Activated CD8-positive, alpha-beta memory T cell treated with anti-CD3 and anti-CD28 coated beads, Interleukin-2, amount 50 U/mL, for 4 hours (primary cell): ENCODE measurements at regions not wholly inside any gene's neighbourhood (a gene's known extent, or its start where the extent isn't known, plus 50 kb on each side); places are given as distances from the start of the nearest gene placed in this dataset.

Experiments used
- DNase-seq: peaks from one replicate; pipeline ENCODE4 v3.0.0-alpha.2; 2020

DNA sequence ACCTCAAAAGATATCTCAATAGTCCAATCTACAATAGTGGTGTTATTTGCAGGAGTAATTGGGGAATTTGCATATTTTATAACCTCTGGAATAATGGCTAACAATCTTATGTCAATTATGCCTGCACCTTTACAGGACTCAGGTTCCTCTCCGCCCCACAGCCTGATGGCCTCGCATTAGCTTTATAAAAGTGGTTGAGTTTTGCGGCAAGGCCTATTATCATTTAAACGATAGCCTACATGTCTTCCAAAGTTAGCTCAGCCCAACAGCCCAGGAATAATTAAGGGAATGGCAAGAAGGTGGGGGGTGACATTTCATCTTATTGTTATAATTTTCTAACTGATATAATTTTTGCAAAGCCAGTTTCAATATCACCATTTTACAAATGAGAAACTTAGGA is 97.3 kb downstream of the RTP4 start:
- DNase-seq = no peak

DNA sequence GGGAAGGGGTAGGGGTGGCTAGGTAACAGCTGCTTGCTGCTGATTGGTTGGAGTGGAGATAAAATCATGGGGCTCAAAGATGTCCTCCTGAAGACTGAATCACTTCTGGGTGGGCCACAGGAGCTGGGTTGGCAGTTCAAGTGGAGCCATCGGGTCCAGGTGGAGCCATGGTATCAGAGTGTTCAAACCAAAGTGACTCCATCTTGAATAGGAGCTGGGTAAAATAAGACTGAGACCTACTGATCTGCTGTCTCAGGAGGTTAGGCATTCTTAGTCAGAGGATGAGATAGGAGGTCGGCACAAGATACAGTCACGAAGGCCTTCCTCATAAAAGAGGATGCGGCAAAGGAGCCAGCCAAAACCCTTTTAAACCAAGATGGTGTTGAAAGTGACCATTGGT is 96.5 kb downstream of the RTP4 start:
- DNase-seq = no peak

DNA sequence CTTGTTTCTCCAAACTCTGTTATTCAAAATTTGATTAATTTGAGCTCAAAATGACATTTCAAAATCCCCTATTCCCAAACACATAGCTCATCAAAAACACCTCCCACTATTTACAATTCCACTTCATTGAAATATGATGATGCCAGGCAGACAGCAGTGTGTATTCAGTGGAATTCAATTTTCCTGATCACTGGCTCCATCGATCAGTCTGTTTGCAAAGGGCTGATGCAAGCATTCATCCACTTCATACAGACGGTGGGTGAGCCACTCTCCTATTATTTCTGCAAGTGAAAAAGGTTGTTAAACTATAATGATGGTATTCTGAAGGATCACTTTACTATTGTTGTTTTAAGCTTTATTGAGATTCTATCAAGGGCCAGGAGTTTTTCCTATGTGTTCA is 90.7 kb downstream of the RTP4 start:
- DNase-seq = no peak

DNA sequence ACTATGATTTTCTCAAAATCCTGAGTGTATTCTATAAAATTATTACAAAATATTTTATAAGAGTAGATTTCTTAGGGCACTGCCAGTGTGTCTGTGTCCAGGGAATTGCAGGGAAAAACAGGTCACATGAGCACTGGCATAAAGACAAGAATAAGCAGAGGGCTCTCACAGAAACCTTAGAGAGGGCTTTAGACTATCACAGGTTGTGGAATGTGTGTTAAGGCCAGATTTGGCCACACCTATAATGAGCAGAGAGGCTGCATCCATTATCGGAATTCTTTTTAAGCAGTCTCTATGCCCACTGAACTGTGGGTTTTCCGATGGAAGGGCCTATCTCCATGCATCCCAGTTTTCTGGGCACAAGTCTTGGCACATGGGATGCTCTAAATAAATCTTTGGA is 90.2 kb downstream of the RTP4 start:
- DNase-seq = no peak

DNA sequence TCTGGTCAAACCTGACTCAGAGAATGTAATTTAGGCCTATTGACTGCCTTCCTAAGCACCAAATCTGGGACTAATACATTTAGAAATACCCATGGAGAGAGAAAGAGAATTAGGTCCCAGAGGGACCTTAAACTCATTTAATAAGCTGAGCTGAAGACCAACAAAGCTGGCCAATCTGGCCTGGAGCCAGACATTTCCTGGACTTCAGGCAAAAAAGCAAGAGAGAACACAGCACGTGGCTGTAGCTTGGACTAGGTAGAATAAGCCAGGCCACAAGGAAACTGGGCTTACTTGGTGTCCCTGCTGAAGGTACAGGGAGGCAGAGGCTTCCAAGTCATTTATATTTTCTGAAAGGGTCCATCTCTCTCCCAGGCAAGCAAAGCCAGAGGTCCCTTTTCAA is 88.1 kb downstream of the RTP4 start:
- no peak for DNase-seq

DNA sequence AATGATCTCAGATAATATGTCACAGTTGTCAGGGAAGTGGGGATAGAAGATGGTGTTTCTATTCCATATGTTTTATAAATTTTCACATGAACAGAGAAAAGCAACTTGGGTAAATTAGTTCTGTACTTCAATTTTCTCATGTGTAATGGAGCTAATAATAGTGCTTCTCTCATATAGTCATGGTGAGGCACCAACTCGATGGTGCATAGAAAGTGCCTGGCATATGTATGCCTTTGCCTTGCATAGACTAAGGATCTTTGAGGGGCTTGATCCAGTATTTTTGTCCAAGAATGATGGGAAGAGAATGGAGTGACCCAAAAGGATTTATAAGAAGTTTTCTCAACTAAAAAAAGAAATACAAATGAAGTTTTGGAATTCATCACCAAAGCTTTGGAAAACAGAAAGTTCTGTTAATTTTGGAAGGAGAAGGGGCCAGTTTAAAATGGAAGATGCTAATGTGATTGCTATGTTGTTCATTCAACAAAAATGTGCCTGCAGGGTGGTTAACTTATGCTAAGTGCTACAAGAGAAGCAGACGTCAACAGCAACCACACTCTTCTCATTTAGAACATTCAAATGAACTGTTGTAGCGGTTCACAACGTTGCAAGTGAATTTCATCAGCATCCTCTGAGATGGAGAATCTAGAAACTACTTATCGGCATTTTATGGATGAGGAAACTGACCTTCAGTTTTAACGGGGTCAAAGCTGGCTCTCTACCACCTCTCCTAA is 86.1 kb downstream of the RTP4 start:
- no peak for DNase-seq

DNA sequence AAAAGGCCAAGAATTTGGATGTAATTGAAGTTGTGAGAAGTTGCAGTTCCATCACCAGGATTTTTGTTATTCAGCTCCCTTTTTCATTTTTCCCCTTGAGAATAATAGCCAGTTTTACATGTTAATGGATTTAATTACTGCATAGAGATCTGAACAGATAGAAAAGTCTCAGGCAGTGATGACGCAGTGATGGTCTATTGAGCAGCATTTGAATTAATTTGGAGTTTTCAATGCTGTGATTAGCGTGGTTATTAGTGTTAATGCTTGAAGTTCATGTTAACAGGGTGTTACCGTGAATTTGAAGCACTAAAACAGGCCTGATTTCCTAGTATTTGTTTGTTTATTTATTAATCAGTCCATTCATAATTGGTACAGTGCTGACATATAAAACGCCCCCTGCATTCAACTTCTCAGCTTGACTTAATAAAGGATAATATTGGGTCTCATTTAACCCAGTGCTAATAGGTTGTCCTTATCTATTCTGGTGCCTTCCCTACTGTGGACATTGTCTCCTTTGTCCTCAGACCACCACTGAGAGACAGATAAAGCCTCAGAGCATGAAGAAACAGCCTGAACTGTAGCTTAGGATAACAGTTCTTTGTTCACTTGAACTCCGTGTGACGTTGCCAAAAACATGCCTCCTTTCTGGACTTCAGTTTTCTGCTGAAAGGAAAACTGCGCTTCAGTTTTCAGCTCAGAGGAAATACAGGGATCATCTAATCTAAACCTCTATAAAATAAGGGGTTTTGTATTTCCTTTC is 82.4 kb downstream of the RTP4 start:
- no peak for DNase-seq

DNA sequence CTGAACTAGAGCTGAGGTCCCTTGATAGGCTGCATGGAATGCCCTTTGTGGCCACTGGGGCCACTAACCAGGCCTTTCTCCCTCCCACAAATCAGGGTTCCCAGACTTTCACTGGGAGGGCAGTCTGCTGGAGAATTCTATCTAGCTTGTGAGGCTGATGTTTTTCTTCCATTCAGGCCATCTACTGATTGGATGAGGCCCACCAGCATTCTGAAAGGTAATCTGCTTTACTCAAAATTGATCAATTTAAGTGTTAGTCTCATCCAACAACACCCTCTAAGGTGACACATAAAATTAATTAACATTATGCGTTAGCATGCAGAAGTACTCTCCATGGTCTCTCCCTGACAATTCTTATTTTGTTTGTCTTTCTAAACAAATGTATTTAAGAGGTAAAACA is 80.5 kb downstream of the RTP4 start:
- no peak for DNase-seq

DNA sequence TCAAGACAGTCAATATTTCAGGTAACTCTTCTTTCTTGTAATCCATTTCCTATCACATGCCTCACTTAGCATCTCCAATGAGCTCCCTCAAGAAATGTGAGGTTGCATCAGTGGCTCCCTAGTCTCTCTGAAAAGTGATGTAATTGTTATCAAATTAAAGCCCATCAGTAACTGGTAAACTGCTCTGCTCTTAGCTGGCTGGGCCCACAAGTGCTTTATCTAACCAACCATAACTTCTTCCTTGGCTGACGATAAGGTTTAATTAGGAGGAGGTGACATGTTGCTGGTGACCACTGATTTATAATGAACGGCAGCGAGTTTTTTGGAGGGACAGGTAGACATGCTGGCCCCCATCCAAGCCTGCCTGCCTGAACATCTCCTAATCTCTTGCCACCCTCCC is 79.6 kb downstream of the RTP4 start:
- no peak for DNase-seq

DNA sequence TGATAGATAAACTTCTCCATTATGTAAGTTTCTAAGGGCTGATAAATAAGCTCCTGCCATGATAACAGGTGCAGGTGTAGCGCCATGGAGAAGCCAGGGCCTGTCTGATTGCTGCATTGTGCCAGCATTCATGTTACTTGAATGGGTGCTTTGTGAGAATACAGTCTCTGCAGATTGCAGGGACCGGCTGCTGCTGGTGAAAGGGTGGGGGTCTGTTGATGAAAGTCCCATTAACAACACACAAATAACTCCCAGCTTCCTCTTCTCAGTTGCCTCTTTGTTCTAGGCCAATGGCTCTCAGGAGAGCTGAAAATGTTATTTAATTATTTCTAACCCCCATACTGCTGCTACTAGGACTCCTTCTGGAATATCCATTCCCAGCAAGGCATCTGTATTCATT is 77.2 kb downstream of the RTP4 start:
- no peak for DNase-seq

DNA sequence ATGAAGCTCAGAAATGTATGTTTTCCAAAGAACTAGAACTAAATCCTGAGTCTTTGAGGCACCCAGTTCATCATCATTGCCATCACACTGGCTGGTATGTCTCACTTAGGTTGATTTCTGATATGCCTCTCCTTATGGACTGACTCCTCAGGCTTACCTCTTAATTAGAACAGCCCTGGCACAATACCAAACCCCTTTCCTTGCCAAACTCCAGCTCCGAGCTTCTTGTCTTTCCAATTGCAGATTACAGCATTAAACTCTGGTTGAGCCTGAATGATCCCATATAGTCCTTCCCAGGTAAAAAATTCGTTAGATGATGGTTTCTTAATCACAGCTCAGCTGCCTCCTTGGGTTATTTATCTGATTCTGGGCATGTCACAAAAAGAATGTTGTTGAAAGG is 66.3 kb downstream of the RTP4 start:
- no peak for DNase-seq

DNA sequence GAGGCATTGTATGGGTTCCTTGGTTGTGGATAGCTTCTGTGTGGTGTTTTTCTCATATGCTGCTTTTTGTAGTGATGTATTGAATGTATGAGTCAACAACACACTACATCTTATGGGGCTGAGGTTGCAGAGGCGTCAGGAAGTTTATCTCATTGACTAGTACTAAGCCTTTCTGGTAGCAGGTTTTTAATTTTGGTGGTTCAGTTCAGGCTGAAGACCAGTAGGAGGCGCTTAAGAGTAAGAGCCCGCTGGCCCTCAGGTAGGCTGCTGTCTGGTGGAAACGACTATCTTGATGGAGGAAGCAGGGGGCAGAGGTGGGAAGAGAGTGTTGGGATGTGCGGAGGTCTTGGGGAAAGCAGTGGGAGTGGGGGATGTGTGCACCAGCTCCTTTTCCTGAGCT is 62.4 kb downstream of the RTP4 start:
- DNase-seq = no peak
